ENCODE measurements at regions not wholly inside any gene's neighbourhood (a gene's known extent, or its start where the extent isn't known, plus 50 kb on each side); places are given as distances from the start of the nearest gene placed in this dataset.
"Not testable (repeated sequence)": the region's sequence is repeated elsewhere in the genome, so short reads cannot be mapped to it uniquely, and the experiment has no call there.

- H3K27me3 ChIP-seq (ENCODE audit: insufficient read depth, low read length, poor library complexity), result no peaks in the 10 kb centered on the region
- DNase-seq, result no peak
- H3K9ac ChIP-seq (ENCODE audit: low read depth, low read length), result no peak overlapping the region
- no peaks in the 10 kb centered on the region for H3K36me3 ChIP-seq (ENCODE audit: insufficient read depth, low read length)
- TF ChIP-seq CTCF (IDR thresholded peaks at IDR 0.05; ENCODE audit: borderline replicate concordance, extremely low read depth, low read length, poor library complexity, severe bottlenecking), result no peak
- TF ChIP-seq EZH2 (IDR thresholded peaks at IDR 0.05; ENCODE audit: borderline replicate concordance, low read depth, low read length, severe bottlenecking), result no peak
- H4K20me1 ChIP-seq (ENCODE audit: insufficient read depth, low read length), result no peaks in the 10 kb centered on the region
- no peak overlapping the region for H3K4me2 ChIP-seq (ENCODE audit: insufficient read depth, low read length)
- H3K4me3 ChIP-seq (ENCODE audit: low read depth in 1 of 2, low read length in 2 of 2), result no peak overlapping the region
- H3K4me1 ChIP-seq (ENCODE audit: insufficient read depth, low read length), result no peaks in the 10 kb centered on the region
- no peaks in the 10 kb centered on the region for H3K79me2 ChIP-seq (ENCODE audit: insufficient read depth, low read length)
- no peak overlapping the region for H2AFZ ChIP-seq (ENCODE audit: low read depth, low read length)
- no peak overlapping the region for H3K27ac ChIP-seq (ENCODE audit: low read length)
- no peak for ATAC-seq (ENCODE audit: insufficient read depth, low read depth)
- H3K9me3 ChIP-seq (ENCODE audit: insufficient read depth, low read length, severe bottlenecking), result no peaks in the 10 kb centered on the region
Observed at GRCh38 chr2:208722731-208723130, 316.1 kb downstream of the PTH2R start.

GRCh38 chr2:208725280-208725679, 318.7 kb downstream of the PTH2R start:
- TF ChIP-seq EZH2 (IDR thresholded peaks at IDR 0.05; ENCODE audit: borderline replicate concordance, low read depth, low read length, severe bottlenecking) (no peak), CTCF (IDR thresholded peaks at IDR 0.05; ENCODE audit: borderline replicate concordance, extremely low read depth, low read length, poor library complexity, severe bottlenecking) (no peak)
- Histone ChIP-seq H2AFZ (ENCODE audit: low read depth, low read length) (no peak overlapping the region), H3K4me2 (ENCODE audit: insufficient read depth, low read length) (no peak overlapping the region), H3K27me3 (ENCODE audit: insufficient read depth, low read length, poor library complexity) (no peaks in the 10 kb centered on the region), H3K27ac (ENCODE audit: low read length) (no peak overlapping the region), H3K36me3 (ENCODE audit: insufficient read depth, low read length) (no peaks in the 10 kb centered on the region), H3K79me2 (ENCODE audit: insufficient read depth, low read length) (no peaks in the 10 kb centered on the region), H3K4me3 (ENCODE audit: low read depth in 1 of 2, low read length in 2 of 2) (no peak overlapping the region), H3K4me1 (ENCODE audit: insufficient read depth, low read length) (no peaks in the 10 kb centered on the region), H3K9me3 (ENCODE audit: insufficient read depth, low read length, severe bottlenecking) (no peaks in the 10 kb centered on the region), H4K20me1 (ENCODE audit: insufficient read depth, low read length) (no peaks in the 10 kb centered on the region), H3K9ac (ENCODE audit: low read depth, low read length) (no peak overlapping the region)
- DNase-seq (no peak), ATAC-seq (ENCODE audit: insufficient read depth, low read depth) (no peak)

GRCh38 chr2:208726242-208726641, 319.6 kb downstream of the PTH2R start:
- Histone ChIP-seq H3K4me3 (ENCODE audit: low read depth in 1 of 2, low read length in 2 of 2) (no peak overlapping the region), H2AFZ (ENCODE audit: low read depth, low read length) (no peak overlapping the region), H4K20me1 (ENCODE audit: insufficient read depth, low read length) (no peaks in the 10 kb centered on the region), H3K27me3 (ENCODE audit: insufficient read depth, low read length, poor library complexity) (no peaks in the 10 kb centered on the region), H3K4me1 (ENCODE audit: insufficient read depth, low read length) (no peaks in the 10 kb centered on the region), H3K79me2 (ENCODE audit: insufficient read depth, low read length) (no peaks in the 10 kb centered on the region), H3K36me3 (ENCODE audit: insufficient read depth, low read length) (no peaks in the 10 kb centered on the region), H3K9ac (ENCODE audit: low read depth, low read length) (no peak overlapping the region), H3K4me2 (ENCODE audit: insufficient read depth, low read length) (no peak overlapping the region), H3K27ac (ENCODE audit: low read length) (no peak overlapping the region), H3K9me3 (ENCODE audit: insufficient read depth, low read length, severe bottlenecking) (no peaks in the 10 kb centered on the region)
- DNase-seq (no peak), ATAC-seq (ENCODE audit: insufficient read depth, low read depth) (no peak)
- TF ChIP-seq EZH2 (IDR thresholded peaks at IDR 0.05; ENCODE audit: borderline replicate concordance, low read depth, low read length, severe bottlenecking) (no peak), CTCF (IDR thresholded peaks at IDR 0.05; ENCODE audit: borderline replicate concordance, extremely low read depth, low read length, poor library complexity, severe bottlenecking) (no peak)

- not testable (repeated sequence) for H3K36me3 ChIP-seq (ENCODE audit: insufficient read depth, low read length); H3K79me2 ChIP-seq (ENCODE audit: insufficient read depth, low read length); H3K9ac ChIP-seq (ENCODE audit: low read depth, low read length); DNase-seq; H3K4me2 ChIP-seq (ENCODE audit: insufficient read depth, low read length); H3K27ac ChIP-seq (ENCODE audit: low read length); H3K9me3 ChIP-seq (ENCODE audit: insufficient read depth, low read length, severe bottlenecking); H3K27me3 ChIP-seq (ENCODE audit: insufficient read depth, low read length, poor library complexity); H2AFZ ChIP-seq (ENCODE audit: low read depth, low read length); H4K20me1 ChIP-seq (ENCODE audit: insufficient read depth, low read length); H3K4me3 ChIP-seq (ENCODE audit: low read depth in 1 of 2, low read length in 2 of 2); H3K4me1 ChIP-seq (ENCODE audit: insufficient read depth, low read length); ATAC-seq (ENCODE audit: insufficient read depth, low read depth)
Observed at GRCh38 chr2:208751663-208752415, 345.2 kb downstream of the PTH2R start.

Data from DND-41 (cell line).